HepG2 (cell line): ENCODE measurements at regions not wholly inside any gene's neighbourhood (a gene's known extent, or its start where the extent isn't known, plus 50 kb on each side); places are given as distances from the start of the nearest gene placed in this dataset.

ENCODE experiments used
- ATAC-seq: fragments of 200-7000 bp; cut with Tn5 transposase; 3 replicates; pipeline ENCODE4 v1.9.1; 2020; ENCODE audit warnings: mild to moderate bottlenecking, moderate library complexity
- BruUV-seq: library from RNA; stranded (reverse); fragments of 400-500 nt; replicated peaks from 2 replicates; lab custom pipeline; 2021; lab: Mats Ljungman, UMichigan
- CTCF ChIA-PET: fragments of 300-600 bp; formaldehyde crosslinking; extraction: SDS; loops from one replicate; lab custom pipeline; 2021; ENCODE audit warnings: low total read pairs, inconsistent platforms, low intra/inter-chr PET ratio; lab: Yijun Ruan, JAX
- POLR2A ChIA-PET: fragments of 350-600 bp; sonication (Branson Sonifier 250); formaldehyde crosslinking; loops from one replicate; lab custom pipeline; 2020; ENCODE audit warnings: antibody characterized with exemption, inconsistent platforms; lab: Yijun Ruan, JAX
- DNase-seq: peaks from one replicate; pipeline ENCODE4 v3.0.0-alpha.2; 2015; ENCODE audit warnings: low spot score
- FAIRE-seq: peaks from 3 replicates; lab custom pipeline; 2011; peaks lifted over from hg19 to GRCh38; lab: Jason Lieb, UNC
- H2AFZ ChIP-seq: one replicate; pipeline ENCODE4 v1.6.1; 2011; ENCODE audit warnings: low read length, inconsistent platforms
- H3K27ac ChIP-seq: fragments of 300-600 bp; 3 replicates; pipeline ENCODE4 v1.8.0; 2011; ENCODE audit warnings: mixed run types, mild to moderate bottlenecking, mixed read lengths, low read length, inconsistent platforms; ENCODE audit not compliant: insufficient read depth; ENCODE audit errors: extremely low read length
- H3K27me3 ChIP-seq, 2 experiments: fragments of 200-600 bp in 1 of 2; 2 replicates in 1 of 2; 3 replicates in 1 of 2; pipeline versions ENCODE4 v1.6.0 to v1.8.0; 2011; ENCODE audit warnings: low read length in 2 of 2, mild to moderate bottlenecking in 2 of 2, moderate library complexity in 2 of 2, inconsistent platforms in 1 of 2; ENCODE audit not compliant: insufficient read depth in 2 of 2, control insufficient read depth in 1 of 2
- H3K36me3 ChIP-seq, 2 experiments: fragments of 200-600 bp in 1 of 2; replicated peaks in 1 of 2; 2 replicates in 1 of 2; 3 replicates in 1 of 2; pipeline versions ENCODE4 v1.5.1 to v1.8.0; 2011; ENCODE audit warnings: low read length in 2 of 2, inconsistent platforms in 1 of 2; ENCODE audit not compliant: insufficient read depth in 2 of 2, control insufficient read depth in 1 of 2
- H3K4me1 ChIP-seq: 2 replicates; pipeline ENCODE4 v1.5.1; 2012; ENCODE audit warnings: low read length, inconsistent platforms; ENCODE audit not compliant: insufficient read depth
- H3K4me2 ChIP-seq: 2 replicates; pipeline ENCODE4 v1.6.0; 2011; ENCODE audit warnings: low read depth, low read length, inconsistent platforms
- H3K4me3 ChIP-seq, 3 experiments: fragments of 200-600 bp in 1 of 3; sonication (generic), shearing (Covaris generic) in 1 of 3; replicated peaks in 1 of 3; 2 replicates each; pipeline ENCODE4 v1.5.1; 2011 to 2016; ENCODE audit warnings: low read length in 3 of 3, inconsistent platforms in 2 of 3, low read depth in 2 of 3, mild to moderate bottlenecking in 2 of 3, control low read depth in 1 of 3, mixed read lengths in 1 of 3; ENCODE audit not compliant: insufficient read depth in 1 of 3
- H3K79me2 ChIP-seq: one replicate; pipeline ENCODE4 v1.6.1; 2011; ENCODE audit warnings: low read length, inconsistent platforms; ENCODE audit not compliant: insufficient read depth
- H3K9ac ChIP-seq: 2 replicates; pipeline ENCODE4 v1.6.0; 2011; ENCODE audit warnings: mild to moderate bottlenecking, low read depth, low read length, inconsistent platforms; ENCODE audit not compliant: insufficient read depth
- H3K9me3 ChIP-seq: 2 replicates; pipeline ENCODE4 v1.5.1; 2012; ENCODE audit warnings: mild to moderate bottlenecking, low read length
- H4K20me1 ChIP-seq: 2 replicates; pipeline ENCODE4 v1.6.0; 2011; ENCODE audit warnings: inconsistent platforms, mild to moderate bottlenecking, low read length, moderate library complexity; ENCODE audit not compliant: insufficient read depth
- CCDC6 ChIP-seq: sonication (generic); formaldehyde crosslinking; IDR thresholded peaks from 2 replicates; pipeline ENCODE4 v1.8.1; 2022; ENCODE audit warnings: mild to moderate bottlenecking, missing genetic modification reagents, moderate library complexity
- GLI4 ChIP-seq: sonication (generic); formaldehyde crosslinking; IDR thresholded peaks from 2 replicates; pipeline ENCODE4 v1.5.1; 2020; ENCODE audit warnings: missing genetic modification reagents, mild to moderate bottlenecking, moderate library complexity, borderline replicate concordance
- NAIF1 ChIP-seq: sonication (generic); formaldehyde crosslinking; IDR thresholded peaks from 2 replicates; pipeline ENCODE4 v1.5.0; 2020; ENCODE audit warnings: mild to moderate bottlenecking, missing genetic modification reagents, borderline replicate concordance
- RFX3 ChIP-seq: IDR thresholded peaks from 2 replicates; pipeline ENCODE4 v1.6.1; 2016; ENCODE audit warnings: missing biosample characterization, missing genetic modification reagents
- ZNF709 ChIP-seq: sonication (generic); formaldehyde crosslinking; IDR thresholded peaks from 2 replicates; pipeline ENCODE4 v1.5.0; 2020; ENCODE audit warnings: mild to moderate bottlenecking, missing genetic modification reagents
- ZSCAN21 ChIP-seq: sonication (generic); formaldehyde crosslinking; IDR thresholded peaks from 2 replicates; pipeline ENCODE4 v1.8.0; 2022; ENCODE audit warnings: mild to moderate bottlenecking, missing genetic modification reagents, moderate library complexity, borderline replicate concordance
- WGBS: methylation state at CpG from one replicate; pipeline ENCODE4 v1.1.6; 2017; ENCODE audit warnings: low lambda C conversion rate; 5-methylcytosine and 5-hydroxymethylcytosine counted together
- in situ Hi-C: cut with HindIII; loops from 2 replicates; pipeline ENCODE4 v1.10.0; 2017; ENCODE audit warnings: low pct_unique_long_range_greater_than_20kb; ENCODE audit not compliant: extremely low pct_ligation_motif_present
- intact Hi-C: fragments of 100-400 bp; cut with micrococcal nuclease; formaldehyde crosslinking; loops from one replicate; pipeline ENCODE4 v1.10.0; 2022; ENCODE audit not compliant: unreplicated experiment
- TF ChIP-seq, protein P1 (sequence below): sonication (generic); formaldehyde crosslinking; IDR thresholded peaks from 2 replicates; pipeline ENCODE4 v1.4.0; 2020; ENCODE audit warnings: mild to moderate bottlenecking, missing genetic modification reagents
- TF ChIP-seq, protein P2 (sequence below): sonication (generic); formaldehyde crosslinking; IDR thresholded peaks from 2 replicates; pipeline ENCODE4 v1.4.0; 2020; ENCODE audit warnings: missing genetic modification reagents

DNA sequence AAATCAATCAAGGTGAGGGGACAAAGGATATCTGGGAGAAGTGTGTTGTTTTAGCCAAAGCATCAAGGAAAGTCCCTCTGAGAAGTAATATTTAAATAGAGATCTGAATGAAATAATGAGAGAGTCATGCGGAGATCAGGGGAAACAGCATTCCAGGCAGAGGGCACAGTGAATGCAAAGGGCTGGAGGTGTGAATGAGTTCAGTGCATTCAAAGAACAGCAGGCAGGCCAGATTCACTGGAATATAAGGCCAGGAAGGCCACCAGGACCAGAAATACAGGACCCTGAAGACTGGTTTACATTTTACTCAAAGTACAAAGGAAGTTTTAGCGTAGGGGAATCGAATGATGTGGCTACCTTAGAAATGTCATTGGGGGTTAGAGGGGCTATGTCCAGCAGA is 436.2 kb upstream of the TMEM132C start:
- TF ChIP-seq CCDC6 (CRISPR knock-in tag): no peak
- no peak for TF ChIP-seq NAIF1 (CRISPR knock-in tag)
- TF ChIP-seq, protein P1, sequence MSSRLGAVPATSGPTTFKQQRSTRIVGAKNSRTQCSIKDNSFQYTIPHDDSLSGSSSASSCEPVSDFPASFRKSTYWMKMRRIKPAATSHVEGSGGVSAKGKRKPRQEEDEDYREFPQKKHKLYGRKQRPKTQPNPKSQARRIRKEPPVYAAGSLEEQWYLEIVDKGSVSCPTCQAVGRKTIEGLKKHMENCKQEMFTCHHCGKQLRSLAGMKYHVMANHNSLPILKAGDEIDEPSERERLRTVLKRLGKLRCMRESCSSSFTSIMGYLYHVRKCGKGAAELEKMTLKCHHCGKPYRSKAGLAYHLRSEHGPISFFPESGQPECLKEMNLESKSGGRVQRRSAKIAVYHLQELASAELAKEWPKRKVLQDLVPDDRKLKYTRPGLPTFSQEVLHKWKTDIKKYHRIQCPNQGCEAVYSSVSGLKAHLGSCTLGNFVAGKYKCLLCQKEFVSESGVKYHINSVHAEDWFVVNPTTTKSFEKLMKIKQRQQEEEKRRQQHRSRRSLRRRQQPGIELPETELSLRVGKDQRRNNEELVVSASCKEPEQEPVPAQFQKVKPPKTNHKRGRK (CRISPR knock-in tag): no peak
- no peak for TF ChIP-seq GLI4
- no peak for TF ChIP-seq ZNF709 (CRISPR knock-in tag)
- no peak for TF ChIP-seq ZSCAN21
- TF ChIP-seq, protein P2, sequence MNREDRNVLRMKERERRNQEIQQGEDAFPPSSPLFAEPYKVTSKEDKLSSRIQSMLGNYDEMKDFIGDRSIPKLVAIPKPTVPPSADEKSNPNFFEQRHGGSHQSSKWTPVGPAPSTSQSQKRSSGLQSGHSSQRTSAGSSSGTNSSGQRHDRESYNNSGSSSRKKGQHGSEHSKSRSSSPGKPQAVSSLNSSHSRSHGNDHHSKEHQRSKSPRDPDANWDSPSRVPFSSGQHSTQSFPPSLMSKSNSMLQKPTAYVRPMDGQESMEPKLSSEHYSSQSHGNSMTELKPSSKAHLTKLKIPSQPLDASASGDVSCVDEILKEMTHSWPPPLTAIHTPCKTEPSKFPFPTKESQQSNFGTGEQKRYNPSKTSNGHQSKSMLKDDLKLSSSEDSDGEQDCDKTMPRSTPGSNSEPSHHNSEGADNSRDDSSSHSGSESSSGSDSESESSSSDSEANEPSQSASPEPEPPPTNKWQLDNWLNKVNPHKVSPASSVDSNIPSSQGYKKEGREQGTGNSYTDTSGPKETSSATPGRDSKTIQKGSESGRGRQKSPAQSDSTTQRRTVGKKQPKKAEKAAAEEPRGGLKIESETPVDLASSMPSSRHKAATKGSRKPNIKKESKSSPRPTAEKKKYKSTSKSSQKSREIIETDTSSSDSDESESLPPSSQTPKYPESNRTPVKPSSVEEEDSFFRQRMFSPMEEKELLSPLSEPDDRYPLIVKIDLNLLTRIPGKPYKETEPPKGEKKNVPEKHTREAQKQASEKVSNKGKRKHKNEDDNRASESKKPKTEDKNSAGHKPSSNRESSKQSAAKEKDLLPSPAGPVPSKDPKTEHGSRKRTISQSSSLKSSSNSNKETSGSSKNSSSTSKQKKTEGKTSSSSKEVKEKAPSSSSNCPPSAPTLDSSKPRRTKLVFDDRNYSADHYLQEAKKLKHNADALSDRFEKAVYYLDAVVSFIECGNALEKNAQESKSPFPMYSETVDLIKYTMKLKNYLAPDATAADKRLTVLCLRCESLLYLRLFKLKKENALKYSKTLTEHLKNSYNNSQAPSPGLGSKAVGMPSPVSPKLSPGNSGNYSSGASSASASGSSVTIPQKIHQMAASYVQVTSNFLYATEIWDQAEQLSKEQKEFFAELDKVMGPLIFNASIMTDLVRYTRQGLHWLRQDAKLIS (CRISPR knock-in tag): no peak
- no peak for TF ChIP-seq RFX3
- Histone ChIP-seq H3K36me3 (no peaks in the 10 kb centered on the region), H3K27me3 (no peaks in the 10 kb centered on the region), H3K79me2 (no peaks in the 10 kb centered on the region), H4K20me1 (no peaks in the 10 kb centered on the region), H3K4me3 (no peak overlapping the region), H3K4me2 (no peak overlapping the region), H3K9me3 (peaks cover 16% of the 10 kb centered on the region), H3K27ac (no peak overlapping the region), H2AFZ (no peak overlapping the region), H3K9ac (no peak overlapping the region), H3K4me1 (no peaks in the 10 kb centered on the region)
- intact Hi-C loops: no loop called here
- ChIA-PET CTCF (no interaction called here), POLR2A (no interaction called here)
- no TSS peak for BruUV-seq
- FAIRE-seq (no peak), ATAC-seq (no peak), DNase-seq (no peak)
- in situ Hi-C loops: no loop called here
- 5% methylated on average over 3 of the region's 3 CpGs for WGBS
